Embryonic facial prominence (tissue), 1 donor: ENCODE measurements at regions not wholly inside any gene's neighbourhood (a gene's known extent, or its start where the extent isn't known, plus 50 kb on each side); places are given as distances from the start of the nearest gene placed in this dataset.
A peak's percentile ranks its signal among the peaks of the same experiment; 100 is the strongest.
"Not testable (repeated sequence)": the region's sequence is repeated elsewhere in the genome, so short reads cannot be mapped to it uniquely, and the experiment has no call there.

ENCODE experiments used
- DNase-seq: peaks from one replicate; pipeline ENCODE4 v3.0.0-alpha.2; 2016; ENCODE audit errors: extremely low spot score

DNA sequence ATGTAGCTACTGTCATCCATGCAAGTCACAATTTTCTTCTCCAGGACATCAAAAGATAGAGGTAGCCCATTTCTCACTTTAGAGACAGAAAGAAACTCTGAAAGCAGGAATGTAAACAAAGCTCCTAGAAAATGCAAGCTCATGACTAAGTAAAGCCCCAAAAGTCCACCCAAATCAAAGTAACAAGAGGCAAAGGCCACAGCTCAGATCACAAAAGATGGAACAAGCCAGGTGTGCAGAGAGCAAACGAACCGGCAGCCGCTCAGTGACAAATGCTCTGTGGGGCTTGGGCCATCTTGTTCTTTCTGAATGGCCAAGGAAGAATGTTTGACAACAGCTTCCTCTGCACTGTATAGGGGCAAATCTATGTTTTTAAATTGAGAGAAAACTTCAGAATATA, 201.0 kb downstream of the CYRIA start:
- no peak for DNase-seq

DNA sequence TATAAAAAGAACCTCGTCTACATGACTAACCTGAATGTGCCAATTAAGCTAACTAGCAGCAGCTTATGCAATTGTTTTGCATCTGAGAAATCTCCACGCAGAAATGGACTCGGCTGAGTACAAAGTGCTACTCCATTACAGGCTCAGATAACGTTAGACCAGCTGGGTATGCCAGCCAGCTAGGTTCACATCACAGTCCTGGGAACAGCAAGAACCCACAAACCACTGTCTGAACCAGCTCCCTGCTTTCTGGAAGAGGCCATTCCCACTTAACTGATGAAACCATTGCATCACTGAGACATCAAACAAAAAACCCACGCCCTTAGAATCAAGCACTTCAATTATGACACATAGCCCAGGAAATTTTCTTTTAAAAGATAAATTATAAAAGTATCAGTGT, 202.7 kb downstream of the CYRIA start:
- no peak for DNase-seq

GRCh38 chr2:16461672-16462071, 204.0 kb downstream of the CYRIA start:
- DNase-seq: no peak

DNA sequence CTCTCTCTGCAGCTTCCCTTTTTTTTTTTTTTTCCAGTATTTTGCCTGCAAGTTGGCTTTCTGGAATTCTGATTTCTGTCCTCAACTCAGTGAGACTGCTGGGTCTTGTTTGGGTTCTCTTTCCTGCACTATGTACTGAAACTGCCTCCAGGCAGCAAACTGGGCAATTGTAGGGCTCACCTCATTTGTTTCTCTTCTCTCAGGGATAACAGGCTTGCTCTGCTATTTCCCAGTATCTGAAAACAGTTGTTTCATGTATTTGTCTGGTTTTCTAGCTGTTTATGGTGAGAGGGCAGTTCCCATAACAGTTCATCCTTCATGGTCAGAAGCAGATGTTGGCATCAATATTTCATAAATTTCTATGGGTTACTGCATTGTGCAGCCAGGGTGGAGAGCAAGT, 206.0 kb downstream of the CYRIA start:
- no peak for DNase-seq

DNA sequence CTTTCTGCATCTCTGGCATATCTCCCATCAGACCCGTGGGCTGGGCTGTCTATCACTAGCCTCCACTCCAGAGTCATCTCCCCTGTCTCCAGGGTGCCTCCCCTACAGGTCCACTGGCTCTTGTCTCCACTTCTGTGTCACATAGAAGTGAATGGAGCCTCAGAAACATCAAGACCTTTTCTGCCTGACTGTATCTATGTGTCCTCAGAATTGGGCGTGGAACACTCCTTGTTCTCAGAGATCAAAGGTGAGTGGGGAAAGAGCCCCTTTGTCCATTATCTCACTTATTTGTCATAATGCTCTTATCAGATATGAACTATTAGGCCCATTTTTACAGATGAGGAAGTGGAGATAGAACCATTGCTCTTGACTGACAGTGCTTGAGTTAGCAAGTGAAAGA, 211.0 kb downstream of the CYRIA start:
- DNase-seq: no peak

- DNase-seq: no peak
These were observed 213.5 kb downstream of the CYRIA start for GRCh38 chr2:16452123-16452522.

DNA sequence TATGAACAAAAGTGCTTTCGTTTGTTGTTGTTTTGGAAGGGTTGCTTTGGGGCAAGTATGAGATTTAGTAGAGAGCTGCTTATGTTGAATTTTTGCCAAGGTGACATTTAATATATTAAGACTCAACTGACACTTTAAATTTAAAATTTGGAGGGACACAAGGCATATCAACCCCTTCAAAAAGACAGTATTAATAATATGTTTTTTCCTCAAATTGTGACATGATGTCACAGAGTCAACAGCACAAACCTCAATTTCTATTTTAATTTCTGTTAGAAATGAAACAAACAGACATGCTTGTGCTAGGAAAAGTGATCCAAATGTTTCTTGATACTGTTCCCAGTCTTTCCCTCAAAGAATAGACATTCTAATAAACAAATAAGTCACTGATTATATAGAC, 218.9 kb downstream of the CYRIA start:
- no peak for DNase-seq

DNA sequence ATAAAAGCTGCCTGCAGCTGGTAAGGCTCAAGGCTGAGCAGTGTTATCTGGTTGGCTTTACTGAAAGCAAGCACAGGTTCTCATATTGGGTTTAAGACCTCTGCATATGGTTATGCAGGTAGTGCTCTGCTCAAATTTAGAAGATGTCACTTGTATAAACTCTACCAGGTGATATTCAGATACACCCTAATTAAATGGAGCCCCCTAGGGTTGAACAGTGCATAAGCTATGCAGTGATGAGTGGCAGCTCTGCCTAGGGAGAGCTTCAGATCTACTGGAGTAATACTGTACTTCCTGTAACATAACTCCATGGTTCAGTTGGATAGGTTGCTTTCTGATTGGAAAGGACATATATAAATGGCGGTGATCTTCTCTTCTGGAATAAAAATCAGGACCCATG, 222.7 kb downstream of the CYRIA start:
- no peak for DNase-seq

- DNase-seq: no peak
These were observed 224.2 kb downstream of the CYRIA start for GRCh38 chr2:16441431-16441830.

DNA sequence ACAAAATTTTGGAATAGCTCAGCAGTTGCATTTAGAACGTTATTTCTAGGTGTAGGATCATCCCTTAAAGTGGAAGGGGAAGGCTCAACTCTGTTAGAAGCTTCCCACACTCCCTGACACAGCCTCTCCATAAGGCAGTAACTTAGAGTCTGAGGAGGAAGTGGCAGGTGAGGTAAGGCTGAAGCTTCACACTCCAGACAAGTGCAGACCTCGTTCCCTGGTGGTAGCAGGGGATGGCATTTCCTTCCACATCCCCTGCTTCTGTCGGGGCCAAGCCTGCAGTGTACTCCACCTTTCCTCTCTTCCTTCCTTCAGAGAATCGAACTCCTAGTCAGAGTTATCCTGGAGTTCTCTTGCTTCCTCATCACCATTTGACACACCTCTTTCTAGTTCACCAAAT, 224.7 kb downstream of the CYRIA start:
- no peak for DNase-seq

- DNase-seq: no peak
These were observed 226.9 kb downstream of the CYRIA start for GRCh38 chr2:16438613-16439321.

GRCh38 chr2:16437189-16437588, 228.4 kb downstream of the CYRIA start:
- DNase-seq: no peak

DNA sequence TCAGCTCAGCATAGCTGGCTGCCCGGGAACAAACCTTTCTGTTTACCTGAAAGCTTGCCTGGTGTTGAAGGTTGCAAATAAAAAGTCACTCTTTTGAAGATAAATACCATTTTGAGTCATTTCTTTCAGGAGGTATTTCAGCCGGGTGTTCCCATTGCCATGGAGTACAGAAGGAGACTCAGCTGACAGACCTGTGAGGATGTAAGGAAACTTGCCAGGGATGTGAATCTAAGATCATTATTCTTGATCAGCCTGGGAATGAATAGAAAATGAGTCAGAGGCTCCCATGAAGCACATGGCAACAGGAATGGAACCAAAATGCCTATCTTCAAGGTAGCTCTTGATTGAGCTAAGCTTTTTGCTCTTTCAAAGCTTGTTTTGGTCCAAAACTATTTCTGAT, 231.2 kb downstream of the CYRIA start:
- DNase-seq: no peak

- DNase-seq: no peak
These were observed 234.8 kb downstream of the CYRIA start for GRCh38 chr2:16430846-16431245.

DNA sequence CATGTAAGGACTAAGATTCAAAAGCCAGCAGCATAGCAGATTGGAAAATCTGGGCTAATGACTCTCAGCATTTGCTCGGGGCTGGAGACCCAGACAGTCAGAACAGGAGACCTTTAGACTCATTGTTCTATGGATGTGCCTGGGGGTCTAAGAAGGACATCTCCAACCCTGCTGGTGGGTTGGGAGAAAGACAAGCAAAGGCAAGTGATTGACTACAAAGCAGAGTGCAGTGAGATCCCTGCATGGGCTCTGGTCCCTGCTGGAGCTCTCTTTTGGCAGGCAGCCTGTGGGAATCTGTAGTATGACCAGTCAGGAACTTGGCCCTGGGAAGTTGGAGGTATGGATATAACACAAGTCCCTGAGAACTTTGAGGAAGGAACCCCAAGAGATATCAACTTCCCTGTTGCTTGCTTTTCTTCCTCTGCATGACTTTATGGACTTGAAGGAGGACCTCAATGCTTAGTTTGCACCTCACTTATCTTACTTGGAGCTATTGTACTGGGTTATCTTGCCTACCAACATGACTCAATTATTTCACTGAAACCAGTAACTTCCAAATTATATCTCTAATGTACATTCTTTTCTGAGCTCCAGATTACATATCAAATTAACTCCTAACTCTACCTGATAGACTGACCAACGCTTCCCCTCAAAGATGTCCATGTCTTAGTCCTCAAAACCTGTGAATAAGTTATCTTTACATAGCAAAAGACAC, 236.0 kb downstream of the CYRIA start:
- DNase-seq: no peak

DNA sequence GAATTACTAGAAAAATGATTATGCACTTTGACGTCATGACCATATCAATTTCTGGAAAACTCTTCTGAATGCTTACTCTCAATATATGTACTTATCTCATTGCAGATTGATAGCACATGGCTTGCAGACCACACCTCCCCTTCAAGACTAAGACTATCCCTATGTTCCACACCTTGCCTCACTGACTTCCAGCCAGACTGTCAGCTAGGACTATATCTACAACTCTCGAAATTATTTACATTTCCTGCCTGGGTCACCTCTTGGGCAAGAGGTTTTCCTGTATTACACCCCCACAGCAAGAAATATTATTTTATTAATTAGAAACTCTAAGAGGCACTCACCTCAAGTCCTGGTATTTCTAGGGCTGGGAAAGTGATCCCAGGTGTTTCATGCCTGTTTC, 236.6 kb downstream of the CYRIA start:
- DNase-seq: no peak

DNA sequence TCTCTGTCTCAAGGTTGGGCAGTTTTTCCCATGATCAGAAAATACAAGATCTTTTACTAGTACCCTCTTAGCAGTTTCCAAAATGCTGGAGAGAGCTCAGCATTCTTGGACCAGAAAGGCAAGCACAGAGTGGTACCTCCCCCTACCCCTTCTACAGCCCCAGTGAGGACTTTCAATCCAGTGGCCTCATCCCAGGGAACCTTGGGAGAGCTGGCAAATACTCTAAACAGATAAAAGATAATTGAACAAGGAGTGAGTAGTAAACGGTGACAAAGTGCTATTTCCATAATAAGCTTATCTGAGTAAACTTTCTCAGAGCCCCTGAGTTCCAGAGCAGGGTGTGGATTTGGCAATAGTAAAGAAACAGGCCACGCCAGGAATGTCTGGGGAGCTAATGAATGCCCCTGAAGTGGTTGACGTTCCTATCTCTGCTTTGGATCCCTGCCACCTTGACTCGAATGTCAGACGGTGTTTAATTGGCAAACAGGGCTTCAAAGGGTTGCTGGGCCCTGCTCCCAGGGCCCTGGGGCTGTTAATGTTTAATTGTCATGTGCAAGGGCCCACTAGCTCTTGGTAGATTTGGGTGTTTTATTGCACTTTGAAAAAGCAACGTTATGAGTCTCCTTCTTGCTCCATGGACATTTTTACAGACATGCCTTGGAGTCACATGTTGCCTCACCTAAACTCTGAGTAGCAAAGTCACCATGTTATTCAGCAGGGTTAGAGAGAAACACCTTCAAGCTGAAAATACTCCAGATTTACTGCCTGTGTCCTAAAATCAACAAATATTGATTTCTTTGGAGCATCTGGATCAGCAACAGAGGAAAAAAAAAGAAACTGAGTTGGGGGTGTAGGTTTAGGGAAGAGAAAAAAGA, 239.9 kb downstream of the CYRIA start:
- DNase-seq: peak; percentile 22

GRCh38 chr2:16420421-16420820, 245.2 kb downstream of the CYRIA start:
- no peak for DNase-seq

DNA sequence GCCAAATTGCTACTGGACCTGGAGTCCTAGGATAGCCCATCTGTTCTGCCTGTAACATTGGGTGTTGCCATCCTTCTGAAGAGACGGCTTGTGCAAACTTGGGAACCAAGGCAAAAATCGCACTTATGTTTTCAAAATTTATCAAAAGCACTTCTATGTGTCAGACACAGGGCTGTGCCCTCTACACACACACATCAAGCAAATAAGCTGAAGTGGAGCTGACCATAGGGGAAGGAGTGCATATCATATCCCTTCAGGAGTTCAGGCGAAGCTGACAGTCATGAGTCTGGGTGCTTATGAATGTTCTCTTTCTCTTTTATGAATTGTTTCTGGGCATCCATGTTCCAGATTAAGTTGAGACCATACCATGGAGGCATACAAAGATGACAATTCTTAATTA, 247.9 kb downstream of the CYRIA start:
- DNase-seq: no peak

DNA sequence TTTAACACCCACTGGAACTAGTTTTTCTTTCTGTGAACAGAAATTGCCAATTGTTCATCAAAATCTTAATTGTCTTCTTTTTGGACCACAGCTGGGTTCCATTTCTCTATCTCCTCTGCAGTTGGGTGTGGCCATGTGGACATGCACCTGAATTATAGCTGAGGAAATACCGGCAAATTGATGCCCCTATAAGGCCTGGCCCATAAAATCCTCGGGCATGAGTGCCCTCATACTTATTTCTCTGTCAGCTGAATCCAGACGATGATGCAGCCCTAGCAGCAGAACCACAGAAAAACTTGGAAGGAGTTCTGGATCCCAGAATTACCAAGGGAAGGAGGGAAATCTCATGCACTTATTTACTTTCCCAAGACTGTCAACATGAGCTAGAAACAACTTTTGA, 249.0 kb downstream of the CYRIA start:
- no peak for DNase-seq

DNA sequence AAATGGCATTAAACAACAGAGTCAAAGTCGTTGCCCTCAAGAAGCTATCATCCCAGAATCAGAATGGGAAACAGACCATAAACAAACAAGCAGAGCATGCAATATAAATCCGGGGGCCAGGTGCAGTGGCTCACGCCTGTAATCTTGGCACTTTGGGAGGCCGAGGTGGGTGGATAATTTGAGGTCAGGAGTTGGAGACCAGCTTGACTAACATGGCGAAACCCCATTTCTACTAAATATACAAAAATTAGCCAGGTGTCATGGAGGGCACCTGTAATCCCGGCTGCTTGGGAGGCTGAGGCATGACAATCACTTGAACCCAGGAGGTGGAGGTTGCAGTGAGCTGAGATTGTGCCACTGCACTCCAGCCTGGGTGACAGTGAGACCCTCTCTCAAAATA, 249.8 kb downstream of the CYRIA start:
- DNase-seq: not testable (repeated sequence)

- DNase-seq: no peak
These were observed 251.7 kb downstream of the CYRIA start for GRCh38 chr2:16413947-16414346.

DNA sequence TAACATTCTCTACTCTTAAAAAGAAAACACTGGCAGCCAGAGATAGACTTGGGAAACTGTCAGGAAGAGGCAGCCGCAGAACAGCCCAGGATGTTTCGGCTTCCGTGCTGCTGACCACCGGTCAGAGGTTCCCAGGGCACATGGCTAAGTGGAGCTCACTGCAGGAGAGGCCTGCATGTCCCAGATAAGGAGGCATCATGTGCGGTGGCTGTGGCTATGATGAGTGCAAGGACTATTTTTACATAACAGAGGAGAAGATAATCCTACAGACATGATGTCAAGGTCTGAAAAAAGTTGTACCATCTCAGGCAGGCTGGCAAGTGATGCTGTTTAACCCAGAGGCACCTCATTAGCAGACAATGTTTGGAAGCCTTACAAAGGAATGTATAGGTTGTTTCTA, 252.3 kb downstream of the CYRIA start:
- DNase-seq: no peak
